ENCODE measurements at regions not wholly inside any gene's neighbourhood (a gene's known extent, or its start where the extent isn't known, plus 50 kb on each side); places are given as distances from the start of the nearest gene placed in this dataset.

DNA sequence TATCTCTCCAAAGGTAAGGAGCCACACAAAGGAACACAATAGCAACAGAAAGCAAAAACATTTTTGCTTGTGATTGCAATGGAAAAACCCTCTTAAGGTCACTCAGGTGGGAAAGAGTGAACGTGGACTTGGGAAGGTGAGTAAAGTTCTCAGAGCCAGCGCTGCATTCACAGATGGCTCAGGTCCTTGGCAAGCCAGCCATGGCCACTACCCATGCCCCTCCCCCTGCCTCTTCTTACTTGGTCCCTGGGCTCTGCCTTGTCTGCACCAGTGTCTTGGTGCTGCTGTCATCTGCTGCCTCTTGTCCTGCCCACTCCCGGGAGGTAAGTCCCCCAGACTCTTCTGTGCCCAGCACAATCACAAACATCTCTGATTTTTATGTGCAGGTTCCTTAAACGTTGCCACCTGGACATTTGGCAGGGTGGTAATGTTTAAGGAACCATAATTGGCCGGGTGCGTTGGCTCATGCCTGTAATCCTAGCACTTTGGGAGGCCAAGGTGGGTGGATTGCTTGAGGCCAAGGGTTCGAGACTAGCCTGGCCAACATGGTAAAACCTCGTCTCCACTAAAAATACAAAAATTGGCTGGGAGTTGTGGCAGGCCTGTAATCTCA, 74.6 kb downstream of the FEM1C start:
- DNase-seq: no peak

DNA sequence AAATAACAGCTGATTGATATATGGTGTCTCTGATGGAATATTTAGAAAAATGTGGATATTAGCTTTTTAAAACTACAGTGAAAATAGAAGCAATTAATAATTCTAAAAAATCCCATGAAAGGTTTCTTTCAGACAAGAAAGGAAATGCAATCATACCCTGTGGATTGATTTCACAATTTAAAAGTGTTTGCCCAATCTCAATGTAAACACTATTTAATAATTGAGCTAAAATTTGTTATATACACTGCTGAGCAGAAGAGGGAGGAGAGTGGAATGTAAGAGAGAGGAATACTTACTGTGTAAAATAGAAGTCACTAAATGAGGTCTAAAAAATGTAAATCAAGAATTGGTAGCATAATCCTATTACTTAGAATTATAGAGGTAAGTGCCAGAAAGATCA, 76.9 kb downstream of the FEM1C start:
- peak in 1 of 4 experiments; percentile 47 for DNase-seq

GRCh38 chr5:115465431-115465830, 79.1 kb downstream of the FEM1C start:
- no peak for DNase-seq

- DNase-seq: no peak
These were observed 80.6 kb downstream of the FEM1C start for GRCh38 chr5:115463983-115464382.

DNA sequence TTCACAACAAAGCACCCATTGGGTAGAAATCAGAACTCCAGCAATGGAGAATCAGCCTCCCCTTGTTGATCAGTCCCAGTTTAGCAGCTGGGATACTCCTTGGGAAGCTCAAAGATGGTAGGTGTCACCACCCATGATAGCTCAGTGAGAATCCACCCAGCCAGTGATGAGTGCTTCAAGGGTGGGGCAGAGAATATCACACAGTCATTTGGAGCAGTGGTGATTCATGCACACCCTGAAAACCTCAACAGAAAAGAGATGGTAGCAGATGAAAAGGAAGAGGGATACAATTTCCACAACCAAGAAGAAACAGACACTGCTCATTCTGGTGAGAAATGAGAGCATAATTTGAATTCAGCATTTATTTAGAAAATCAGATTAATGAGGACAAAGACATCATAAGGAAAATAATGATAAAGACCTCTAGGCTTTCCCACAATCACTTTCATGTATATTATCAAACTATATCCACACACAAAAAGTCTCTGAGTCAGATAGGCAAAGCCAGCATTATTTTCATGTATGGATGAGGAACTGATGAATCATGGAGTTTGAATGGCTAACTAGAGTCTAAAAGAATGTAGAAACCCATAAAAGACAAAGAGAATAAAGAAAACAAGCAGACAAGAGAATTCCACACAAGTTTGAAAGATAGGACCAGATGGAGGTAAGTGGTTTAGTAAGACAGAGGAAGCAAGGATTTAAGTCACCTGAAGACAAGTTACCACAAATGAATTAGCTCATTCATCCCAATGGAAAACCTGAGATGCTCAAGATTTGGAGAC, 82.9 kb downstream of the FEM1C start:
- peak in 3 of 4 experiments; percentile 24 to 56 (median 50) for DNase-seq

GRCh38 chr5:115461093-115461492, 83.5 kb downstream of the FEM1C start:
- no peak for DNase-seq

DNA sequence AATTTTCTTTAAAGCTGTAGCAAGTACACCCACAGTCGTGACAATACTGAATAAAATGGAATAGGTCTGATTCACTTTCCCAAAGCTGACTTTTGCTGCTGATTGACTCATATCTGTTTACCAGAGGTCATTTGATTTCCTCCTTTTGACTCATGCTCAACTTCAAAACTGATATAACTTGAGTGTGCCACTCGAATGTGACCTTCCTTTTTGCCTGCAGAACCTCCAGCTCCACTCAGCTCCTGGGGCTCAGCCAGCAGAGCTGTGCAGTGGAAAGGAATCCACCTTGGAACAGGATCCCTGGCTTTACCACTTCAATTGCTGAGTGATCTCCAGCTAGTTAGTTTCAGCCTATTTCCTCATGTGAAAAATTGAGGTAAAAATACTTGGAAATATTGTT, 84.1 kb downstream of the FEM1C start:
- peak; percentile 63 to 92 (median 78) for DNase-seq

- DNase-seq: no peak
These were observed 84.7 kb downstream of the FEM1C start for GRCh38 chr5:115459855-115460341.

DNA sequence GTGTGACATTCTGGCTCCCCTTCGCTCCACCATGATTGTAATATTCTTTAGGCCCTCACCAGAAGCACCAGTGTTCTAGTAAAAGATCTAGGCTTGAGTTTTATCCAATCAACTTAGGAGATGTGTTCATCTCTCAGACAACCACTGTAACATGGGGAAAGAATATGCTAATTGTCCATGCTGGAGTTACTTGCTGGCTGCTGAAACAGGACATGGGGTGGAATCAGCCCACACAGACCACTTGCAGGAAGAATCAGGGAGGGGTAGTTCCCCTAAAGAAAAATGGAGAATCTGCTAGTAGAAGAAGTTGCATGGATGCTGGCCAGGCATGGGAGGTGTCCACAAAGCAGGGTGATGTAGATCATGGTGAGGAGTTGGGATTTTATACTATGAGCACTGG, 86.2 kb downstream of the FEM1C start:
- DNase-seq: peak; percentile 56 to 84 (median 77)

- peak in 3 of 4 experiments; percentile 30 to 46 (median 41) for DNase-seq
These were observed 86.6 kb downstream of the FEM1C start for GRCh38 chr5:115458003-115458409.

DNA sequence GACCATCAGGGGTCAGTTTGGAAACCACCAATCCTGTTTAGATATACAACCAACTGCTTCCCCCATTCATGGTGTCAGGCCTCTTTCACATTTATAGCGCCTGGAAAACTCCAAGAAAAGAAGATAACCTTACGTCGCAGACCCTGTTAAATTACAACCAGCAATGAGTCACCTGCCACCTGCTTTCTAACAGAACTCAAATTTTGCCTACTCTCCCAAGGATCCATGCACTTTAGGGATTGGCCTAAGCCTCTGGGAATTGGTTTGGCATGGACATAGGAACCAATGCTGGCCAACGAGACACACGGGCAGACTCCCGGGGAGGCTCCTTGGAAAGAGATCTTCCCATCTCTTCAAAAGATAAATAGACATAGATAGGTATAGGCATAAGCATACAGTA, 87.0 kb downstream of the FEM1C start:
- DNase-seq: no peak

- no peak for DNase-seq
These were observed 88.0 kb downstream of the FEM1C start for GRCh38 chr5:115456539-115457040.

GRCh38 chr5:115456056-115456455, 88.5 kb downstream of the FEM1C start:
- DNase-seq: no peak

GRCh38 chr5:115455301-115455707, 89.3 kb downstream of the FEM1C start:
- DNase-seq: peak; percentile 41 to 75 (median 64)

DNA sequence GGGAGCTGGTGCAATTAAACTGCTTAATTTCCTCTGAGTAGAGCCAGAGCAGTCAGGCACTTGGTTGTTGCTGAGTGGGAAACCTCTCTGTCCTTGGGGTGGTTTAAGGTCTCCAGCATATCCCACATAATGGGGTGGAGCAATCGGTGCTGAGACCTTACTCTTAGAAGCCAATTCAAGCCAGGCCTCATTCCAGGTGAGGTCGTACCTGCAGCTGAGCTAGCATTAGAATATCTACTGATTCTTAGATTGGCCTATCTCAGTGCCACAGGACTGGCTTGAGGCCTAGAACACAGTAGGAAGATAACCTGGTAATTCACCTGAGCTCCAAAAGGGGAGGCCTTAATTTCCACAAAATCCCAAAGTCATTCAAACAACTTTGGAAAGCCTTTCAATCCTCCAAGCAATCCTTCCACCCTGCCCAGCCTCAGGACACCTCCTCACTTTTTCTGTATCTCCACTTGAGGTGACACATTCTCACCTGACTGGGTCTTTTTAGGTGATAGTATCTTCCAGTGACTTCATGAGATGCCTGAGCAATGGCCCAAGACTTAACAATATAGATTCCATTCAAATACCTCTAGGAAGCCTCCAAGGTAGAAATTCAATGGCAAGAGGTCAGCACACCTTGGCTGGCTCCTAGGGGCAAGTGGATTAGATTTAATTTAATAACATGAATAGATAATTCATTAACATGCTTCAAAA, 91.0 kb downstream of the FEM1C start:
- no peak for DNase-seq

DNA sequence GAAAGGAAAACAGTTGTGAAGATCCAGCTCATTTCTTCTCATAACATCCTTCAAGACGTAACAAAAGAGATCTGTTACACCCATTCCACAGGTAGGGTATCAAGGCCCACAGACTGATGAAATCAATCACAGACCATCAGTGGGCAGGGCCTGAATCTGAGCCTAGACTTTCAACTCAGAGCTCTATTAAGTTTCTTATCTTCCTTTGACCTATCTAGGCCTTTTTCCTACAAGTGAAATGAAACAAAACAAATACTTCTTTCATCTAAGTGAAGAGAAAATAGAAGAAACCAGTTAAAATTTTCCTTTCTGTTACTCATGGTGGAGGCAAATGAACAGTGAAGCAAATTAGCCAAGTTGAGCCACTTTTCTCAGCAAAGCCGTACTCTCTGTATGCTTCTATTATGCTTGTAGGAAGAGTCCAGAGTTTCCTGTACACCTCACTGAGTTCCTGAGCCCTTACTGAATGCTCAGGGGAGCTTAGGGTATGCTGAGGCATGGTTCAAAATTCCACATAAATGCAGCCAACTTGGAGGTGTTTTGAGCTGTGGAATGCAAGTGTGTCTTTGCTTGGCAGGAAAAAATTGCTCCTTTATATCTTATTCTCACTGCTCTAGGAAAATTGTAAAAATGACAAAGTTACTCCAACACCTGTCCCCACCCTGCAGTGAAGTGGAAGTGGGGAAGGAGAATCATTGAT, 91.9 kb downstream of the FEM1C start:
- DNase-seq: no peak

DNA sequence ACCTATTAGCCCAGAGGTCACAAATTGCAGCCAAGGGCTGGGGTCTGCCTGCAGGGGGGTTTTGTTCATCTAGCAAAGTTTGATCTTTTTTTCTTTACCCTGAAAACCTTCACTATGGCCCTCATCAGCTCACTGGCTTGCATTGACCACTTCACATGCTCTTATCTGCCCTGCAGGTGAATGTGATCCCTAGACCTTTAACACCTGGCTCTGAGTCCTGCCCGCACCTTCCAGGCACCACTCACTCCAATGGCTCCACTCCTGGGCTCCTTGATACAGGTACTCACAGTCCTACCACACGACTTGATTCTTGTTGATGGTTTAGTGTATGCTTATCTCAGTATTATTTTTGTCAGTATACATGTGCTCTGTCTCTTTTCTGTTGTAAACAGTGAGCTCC, 92.5 kb downstream of the FEM1C start:
- DNase-seq: no peak

DNA sequence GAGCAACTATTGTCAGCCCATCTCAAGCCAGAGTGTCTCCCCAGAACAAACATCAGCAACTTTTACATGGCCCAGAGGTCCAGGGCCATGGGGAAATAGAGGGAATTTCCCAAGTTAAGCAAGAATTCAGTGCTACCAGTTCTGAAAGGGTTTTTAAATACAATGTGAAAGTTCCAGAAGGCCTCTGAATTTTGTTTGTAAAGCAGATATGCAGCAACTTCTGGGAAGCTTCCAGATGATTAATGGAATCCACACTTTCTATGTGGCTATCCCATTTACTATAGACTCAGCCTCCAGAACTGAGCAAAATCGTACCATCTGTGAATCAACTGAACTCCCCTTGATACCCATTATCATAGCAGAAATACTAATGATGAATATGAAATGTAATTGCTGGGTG, 93.8 kb downstream of the FEM1C start:
- DNase-seq: peak; percentile 65 to 85 (median 81)

DNA sequence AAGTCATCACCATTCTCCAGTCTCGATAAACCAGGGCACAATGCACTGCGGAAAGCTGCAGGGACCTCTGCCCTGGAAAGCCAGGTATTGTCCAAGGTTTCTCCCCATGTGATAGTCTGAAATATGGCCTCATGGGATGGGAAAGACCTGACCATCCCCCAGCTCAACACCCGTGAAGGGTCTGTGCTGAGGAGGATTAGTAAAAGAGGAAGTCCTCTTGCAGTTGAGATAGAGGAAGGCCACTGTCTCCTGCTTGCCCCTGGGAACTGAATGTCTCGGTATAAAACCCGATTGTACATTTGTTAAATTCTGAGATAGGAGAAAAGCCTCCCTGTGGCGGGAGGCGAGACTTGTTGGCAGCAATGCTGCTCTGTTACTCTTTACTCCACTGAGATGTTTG, 95.9 kb downstream of the FEM1C start:
- peak in 1 of 4 experiments; percentile 25 for DNase-seq

DNA sequence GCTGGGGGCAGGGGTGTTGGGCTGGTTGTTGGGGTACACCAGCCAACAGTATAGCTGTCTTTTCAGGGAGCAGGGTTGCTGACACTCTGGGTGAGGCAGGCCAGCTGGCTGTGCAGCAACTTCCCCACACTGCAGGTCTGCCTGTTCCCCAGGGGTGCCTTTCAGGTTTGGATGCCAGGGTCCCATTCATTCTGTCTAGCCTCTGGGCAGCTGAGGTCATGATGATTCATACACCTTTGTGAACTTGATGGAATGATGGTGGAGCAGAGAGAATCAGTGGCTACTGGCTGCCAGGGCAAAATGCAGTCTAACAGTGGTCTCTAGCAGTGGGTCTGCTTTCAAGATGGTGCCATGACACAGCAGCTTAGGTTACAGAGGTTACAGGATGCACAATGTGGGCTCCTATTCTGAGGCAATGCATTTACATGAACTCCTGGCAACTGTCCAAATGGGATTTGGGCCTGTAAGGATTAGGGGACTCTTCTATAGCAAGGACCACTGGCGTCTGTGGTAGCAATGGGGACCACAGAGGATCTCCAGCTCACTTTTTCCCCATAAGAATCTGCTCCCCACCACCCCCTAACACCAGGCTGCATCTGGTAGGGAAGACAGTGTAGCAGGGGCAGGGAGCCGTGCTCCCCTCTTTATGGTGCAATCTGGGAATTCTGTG, 103.7 kb downstream of the FEM1C start:
- no peak for DNase-seq

DNA sequence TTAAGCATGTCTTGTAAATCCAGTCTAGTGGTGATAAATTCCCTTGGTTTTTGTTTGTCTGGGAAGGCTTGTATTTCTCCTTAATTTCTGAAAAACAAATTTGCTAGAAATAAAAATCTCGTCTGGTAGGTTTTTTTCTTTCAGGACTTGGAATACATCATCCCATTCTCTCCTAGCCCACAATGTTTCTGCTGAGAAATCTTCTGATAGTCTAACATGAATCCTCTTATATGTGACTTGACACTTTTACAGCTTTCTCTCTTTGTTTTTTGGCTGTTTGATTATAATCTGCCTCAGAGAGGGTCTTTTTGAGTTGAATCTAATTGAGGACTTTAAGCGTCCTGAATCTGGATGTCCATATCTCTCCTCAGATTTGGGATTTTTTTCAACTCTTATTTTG, 104.9 kb downstream of the FEM1C start:
- no peak for DNase-seq

- DNase-seq: no peak
These were observed 105.5 kb downstream of the FEM1C start for GRCh38 chr5:115439042-115439441.

All from suppressor macrophage (primary cell).